ENCODE measurements at regions not wholly inside any gene's neighbourhood (a gene's known extent, or its start where the extent isn't known, plus 50 kb on each side); places are given as distances from the start of the nearest gene placed in this dataset.

GRCh38 chr2:219727771-219728429, 100.5 kb downstream of the SLC4A3 start:
- H3K4me1 ChIP-seq = no peaks in the 10 kb centered on the region
- no peaks in the 10 kb centered on the region for H3K27me3 ChIP-seq
- no peak for DNase-seq (ENCODE audit: low spot score in 2 of 2)
- TF ChIP-seq POLR2A (IDR thresholded peaks at IDR 0.05) = no peak
- H3K36me3 ChIP-seq = no peaks in the 10 kb centered on the region
- H3K27ac ChIP-seq = no peak overlapping the region
- intact Hi-C loops (cut with DNase I; ENCODE audit: low total_unique reads) = no loop called here
- H3K4me3 ChIP-seq = no peak overlapping the region
- H3K9me3 ChIP-seq = no peaks in the 10 kb centered on the region

- Histone ChIP-seq H3K27me3 (no peaks in the 10 kb centered on the region), H3K9me3 (no peaks in the 10 kb centered on the region), H3K4me3 (no peak overlapping the region), H3K27ac (no peak overlapping the region), H3K4me1 (no peaks in the 10 kb centered on the region), H3K36me3 (no peaks in the 10 kb centered on the region)
- no peak for DNase-seq (ENCODE audit: low spot score in 2 of 2)
- TF ChIP-seq POLR2A (IDR thresholded peaks at IDR 0.05) (no peak), CTCF (IDR thresholded peaks at IDR 0.05) (no peak), POLR2AphosphoS5 (IDR thresholded peaks at IDR 0.05) (no peak)
- intact Hi-C loops (cut with DNase I; ENCODE audit: low total_unique reads) = no loop called here
These were observed 101.6 kb downstream of the SLC4A3 start for GRCh38 chr2:219728991-219729487.

GRCh38 chr2:219731173-219731572, 103.7 kb downstream of the SLC4A3 start:
- H3K36me3 ChIP-seq = no peaks in the 10 kb centered on the region
- no peaks in the 10 kb centered on the region for H3K4me1 ChIP-seq
- no peak for DNase-seq (ENCODE audit: low spot score in 2 of 2)
- TF ChIP-seq CTCF (IDR thresholded peaks at IDR 0.05) = no peak
- no peak for TF ChIP-seq POLR2A (IDR thresholded peaks at IDR 0.05)
- TF ChIP-seq POLR2AphosphoS5 (IDR thresholded peaks at IDR 0.05) = no peak
- no peak overlapping the region for H3K27ac ChIP-seq
- H3K9me3 ChIP-seq = no peaks in the 10 kb centered on the region
- intact Hi-C loops (cut with DNase I; ENCODE audit: low total_unique reads) = no loop called here
- H3K4me3 ChIP-seq = no peak overlapping the region
- no peaks in the 10 kb centered on the region for H3K27me3 ChIP-seq

GRCh38 chr2:219733106-219733505, 105.7 kb downstream of the SLC4A3 start:
- H3K36me3 ChIP-seq = no peaks in the 10 kb centered on the region
- no peaks in the 10 kb centered on the region for H3K27me3 ChIP-seq
- H3K4me3 ChIP-seq = no peak overlapping the region
- intact Hi-C loops (cut with DNase I; ENCODE audit: low total_unique reads) = no loop called here
- TF ChIP-seq POLR2A (IDR thresholded peaks at IDR 0.05) (no peak), POLR2AphosphoS5 (IDR thresholded peaks at IDR 0.05) (no peak), CTCF (IDR thresholded peaks at IDR 0.05) (no peak)
- no peaks in the 10 kb centered on the region for H3K9me3 ChIP-seq
- no peak for DNase-seq (ENCODE audit: low spot score in 2 of 2)
- no peak overlapping the region for H3K27ac ChIP-seq
- H3K4me1 ChIP-seq = no peaks in the 10 kb centered on the region

GRCh38 chr2:219733746-219734145, 106.3 kb downstream of the SLC4A3 start:
- DNase-seq (ENCODE audit: low spot score in 2 of 2) = no peak
- Histone ChIP-seq H3K4me1 (no peaks in the 10 kb centered on the region), H3K4me3 (no peak overlapping the region), H3K27me3 (no peaks in the 10 kb centered on the region), H3K36me3 (no peaks in the 10 kb centered on the region), H3K9me3 (no peaks in the 10 kb centered on the region), H3K27ac (no peak overlapping the region)
- intact Hi-C loops (cut with DNase I; ENCODE audit: low total_unique reads) = no loop called here
- TF ChIP-seq POLR2AphosphoS5 (IDR thresholded peaks at IDR 0.05) (no peak), POLR2A (IDR thresholded peaks at IDR 0.05) (no peak), CTCF (IDR thresholded peaks at IDR 0.05) (no peak)

All from breast epithelium (tissue), 4 donors.